D341Med (cell line): ENCODE measurements at regions not wholly inside any gene's neighbourhood (a gene's known extent, or its start where the extent isn't known, plus 50 kb on each side); places are given as distances from the start of the nearest gene placed in this dataset.

Experiments
- DNase-seq: peaks from one replicate; pipeline ENCODE4 v3.0.0; 2012; ENCODE audit warnings: low spot score

GRCh38 chr3:81279481-81280379, 481.7 kb downstream of the GBE1 start:
- DNase-seq = no peak

- DNase-seq = no peak
Observed at GRCh38 chr3:81277853-81278252, 483.6 kb downstream of the GBE1 start.

DNA sequence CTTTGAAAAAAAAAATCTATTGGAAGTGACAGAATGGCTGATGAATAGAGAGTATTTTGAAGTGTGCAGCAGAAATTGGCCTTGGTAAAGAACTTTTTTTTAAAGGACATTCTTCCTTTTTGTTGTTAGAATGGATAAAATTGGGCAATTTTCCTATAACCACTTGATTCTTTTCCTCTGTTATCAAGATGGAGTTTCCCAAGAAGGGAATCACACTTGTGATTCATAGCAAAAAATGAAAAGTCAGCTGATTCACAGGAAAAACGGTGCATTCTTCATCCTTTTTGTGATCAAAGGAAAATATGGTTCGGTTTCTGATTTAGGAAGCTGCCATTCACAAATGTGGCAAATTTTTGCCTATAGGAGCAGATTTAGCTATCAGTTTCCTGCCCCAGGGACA, 486.8 kb downstream of the GBE1 start:
- DNase-seq = no peak

- no peak for DNase-seq
Observed at GRCh38 chr3:81270603-81271379, 490.7 kb downstream of the GBE1 start.

- no peak for DNase-seq
Observed at GRCh38 chr3:81268526-81268925, 492.9 kb downstream of the GBE1 start.

DNA sequence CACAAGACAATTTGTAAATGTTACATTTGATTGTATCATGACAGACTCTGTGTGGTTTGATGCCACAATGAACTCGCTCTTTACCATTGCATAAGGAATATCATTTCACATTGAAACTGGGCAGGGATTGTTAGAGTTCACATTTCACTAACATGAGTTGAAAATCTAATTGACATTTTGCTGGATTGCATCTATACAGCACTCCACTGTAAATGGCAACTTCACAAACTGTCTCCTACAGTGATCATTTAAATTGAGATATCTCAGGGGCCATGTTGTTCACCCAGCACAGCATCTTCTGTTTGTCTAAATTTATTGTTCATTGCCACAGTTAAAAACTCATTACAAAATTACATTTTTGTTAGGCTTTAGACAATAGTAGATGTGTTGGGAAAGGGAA, 499.4 kb downstream of the GBE1 start:
- no peak for DNase-seq

GRCh38 chr3:81255463-81255862, 506.0 kb downstream of the GBE1 start:
- DNase-seq = no peak

DNA sequence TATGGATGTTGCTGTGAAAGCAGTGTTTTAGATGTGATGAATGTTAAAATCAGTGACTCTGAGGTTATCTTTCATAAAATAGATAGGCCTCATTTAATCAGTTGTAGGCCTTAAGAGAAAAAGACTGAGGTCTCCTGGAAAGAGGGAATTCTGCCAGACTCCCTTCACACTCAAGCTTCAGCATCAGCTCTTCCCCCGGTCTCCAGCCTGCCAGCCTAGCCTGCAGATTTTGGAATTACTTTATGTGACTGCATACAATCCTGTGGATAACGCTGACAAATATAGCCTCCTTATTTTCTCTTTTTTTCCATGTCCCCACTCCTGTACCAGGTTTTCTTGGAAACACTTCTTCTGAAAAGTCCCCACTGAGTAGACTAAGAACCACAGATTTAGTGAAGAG, 510.3 kb downstream of the GBE1 start:
- no peak for DNase-seq

GRCh38 chr3:81249540-81250029, 511.9 kb downstream of the GBE1 start:
- no peak for DNase-seq

GRCh38 chr3:81245501-81245900, 515.9 kb downstream of the GBE1 start:
- DNase-seq = no peak

DNA sequence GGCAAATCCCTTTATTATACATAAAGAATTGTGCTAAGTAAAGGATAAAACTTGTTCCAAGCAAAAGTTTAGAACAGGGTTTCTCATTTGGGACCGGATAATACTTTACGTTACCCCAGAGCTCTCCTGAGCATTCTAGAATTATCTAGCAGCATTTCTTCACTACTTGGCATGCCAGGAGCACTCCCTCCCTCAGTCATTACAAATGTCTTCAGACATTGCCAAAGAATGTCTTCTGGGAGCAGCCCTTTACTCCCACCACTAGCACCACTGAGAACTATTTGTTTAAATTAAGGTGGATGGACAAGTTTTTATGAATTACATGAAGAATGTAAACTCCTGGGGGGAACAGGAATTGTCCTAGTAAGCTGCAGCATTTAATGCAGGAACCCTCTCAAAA, 516.4 kb downstream of the GBE1 start:
- no peak for DNase-seq

DNA sequence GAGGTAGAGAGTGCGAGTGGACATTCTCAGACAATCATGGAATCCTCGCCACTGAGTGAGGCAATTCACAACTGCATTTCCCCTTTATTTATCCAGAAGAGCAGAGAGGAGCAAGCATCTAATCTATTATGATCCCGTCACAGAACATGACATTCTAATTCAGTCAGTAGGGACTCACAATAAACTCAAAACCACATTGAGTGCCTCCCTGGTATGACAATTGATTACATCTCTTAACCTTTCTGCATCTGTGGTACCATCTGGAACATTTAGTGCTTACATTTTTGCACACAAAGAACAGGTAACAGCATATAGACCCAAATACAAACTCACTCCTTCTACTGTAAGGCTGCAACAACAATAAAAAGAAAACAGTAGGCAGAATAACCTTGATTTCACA, 517.2 kb downstream of the GBE1 start:
- DNase-seq = no peak

GRCh38 chr3:81242871-81243270, 518.6 kb downstream of the GBE1 start:
- DNase-seq = peak; percentile 35

GRCh38 chr3:81237181-81237580, 524.3 kb downstream of the GBE1 start:
- DNase-seq = no peak

DNA sequence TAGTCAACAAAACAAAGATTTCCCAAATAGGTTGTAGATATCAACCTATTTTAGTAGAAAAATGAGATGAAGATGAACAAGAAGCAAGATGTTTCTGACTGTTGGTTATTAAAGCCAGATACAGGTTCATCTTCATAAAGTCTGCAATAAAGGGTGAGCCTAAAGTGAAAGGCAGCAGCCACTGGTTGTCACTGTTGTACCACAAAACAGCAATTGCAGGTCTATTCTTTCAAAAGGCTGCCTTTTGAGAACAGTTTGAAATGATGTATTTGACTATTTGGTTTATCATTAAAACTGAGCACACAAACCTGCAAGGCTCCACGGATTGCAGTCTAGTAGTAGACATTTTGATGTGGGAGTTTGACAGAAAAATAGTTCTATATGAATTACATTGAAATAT, 543.4 kb downstream of the GBE1 start:
- peak; percentile 31 for DNase-seq

DNA sequence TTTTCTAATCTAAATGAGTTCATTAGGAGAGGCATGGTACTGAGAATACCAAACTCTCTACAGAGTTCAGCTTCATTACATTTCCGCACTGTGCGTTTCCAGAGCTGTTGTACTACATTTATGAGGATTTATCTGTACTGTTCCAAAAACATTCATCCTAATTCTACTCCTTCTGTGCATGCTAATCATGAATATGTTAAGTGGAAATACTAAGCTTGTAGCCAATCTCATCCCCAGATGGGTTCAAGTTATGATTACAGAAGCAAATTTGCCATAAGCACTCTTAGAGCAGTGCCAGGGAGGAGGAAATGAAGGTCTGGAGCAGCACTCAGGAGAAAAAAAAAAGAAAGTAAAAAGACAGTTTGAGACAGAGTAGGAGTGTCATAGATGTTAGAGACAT, 544.3 kb downstream of the GBE1 start:
- DNase-seq = no peak

- no peak for DNase-seq
Observed at GRCh38 chr3:81216192-81216591, 545.3 kb downstream of the GBE1 start.

- no peak for DNase-seq
Observed at GRCh38 chr3:81214631-81215030, 546.8 kb downstream of the GBE1 start.

GRCh38 chr3:81199587-81199986, 561.9 kb downstream of the GBE1 start:
- no peak for DNase-seq

DNA sequence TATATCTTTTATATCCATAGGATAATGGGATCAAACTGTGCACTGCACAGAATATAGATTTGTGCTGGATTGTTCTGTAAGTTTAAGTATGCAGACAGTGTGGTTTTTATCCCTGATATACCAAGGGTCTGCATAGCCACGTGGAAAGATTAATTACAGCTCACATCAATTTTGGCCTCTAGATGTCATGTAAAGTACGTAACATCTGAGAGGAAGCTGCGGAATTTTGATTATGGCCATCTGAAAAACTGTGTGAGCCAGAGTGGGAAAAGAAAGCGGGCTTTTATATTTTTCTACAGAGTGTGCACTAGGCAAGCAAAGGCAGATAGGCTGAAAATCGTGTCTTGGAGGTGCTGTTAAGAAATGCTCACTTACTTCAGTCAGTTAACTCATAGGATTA, 562.7 kb downstream of the GBE1 start:
- DNase-seq = no peak

DNA sequence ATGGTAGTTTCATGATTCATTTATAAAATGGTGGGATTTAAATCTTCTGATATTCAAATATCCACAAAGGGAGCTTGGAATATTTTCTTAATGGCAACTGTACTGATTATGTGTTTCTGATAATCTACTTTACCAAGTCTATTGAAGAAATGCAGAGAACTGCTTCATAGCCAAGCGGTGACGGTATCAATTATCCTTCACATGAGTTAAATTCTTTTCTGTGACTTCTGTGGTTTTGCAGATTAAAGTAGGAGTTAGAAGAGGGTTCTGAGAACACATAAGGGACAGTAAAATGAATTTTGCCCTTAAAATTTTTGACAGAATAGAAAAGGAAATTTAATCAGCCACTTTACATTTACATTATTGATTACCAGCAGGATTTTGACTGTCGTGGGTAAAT, 563.2 kb downstream of the GBE1 start:
- DNase-seq = no peak

DNA sequence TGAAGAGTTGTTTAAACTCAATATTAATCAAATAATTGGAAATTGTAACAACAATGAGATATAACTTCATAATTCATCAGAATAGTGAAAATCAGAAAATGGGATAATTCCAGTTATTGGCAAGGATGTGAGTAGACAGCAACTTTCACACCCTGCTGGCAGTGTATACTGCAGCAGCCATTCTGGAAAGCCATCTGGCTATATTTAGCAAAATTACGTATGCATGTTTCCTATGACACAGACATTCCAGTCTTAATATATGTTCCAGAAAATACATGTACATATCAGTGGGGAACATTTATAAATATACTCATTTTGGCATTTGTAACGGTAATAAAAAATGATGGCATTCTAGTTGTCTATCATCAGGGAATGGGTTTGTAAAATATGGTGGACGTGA, 564.1 kb downstream of the GBE1 start:
- no peak for DNase-seq

- DNase-seq = no peak
Observed at GRCh38 chr3:81195478-81195877, 566.0 kb downstream of the GBE1 start.
